HS-27A (cell line): ENCODE measurements at regions not wholly inside any gene's neighbourhood (a gene's known extent, or its start where the extent isn't known, plus 50 kb on each side); places are given as distances from the start of the nearest gene placed in this dataset.

Experiments
- DNase-seq: peaks from one replicate; pipeline ENCODE4 v3.0.0-alpha.2; 2012; ENCODE audit warnings: low read depth, missing footprints

- DNase-seq: no peak
Measured at GRCh38 chr4:3704669-3705068, 61.5 kb upstream of the ADRA2C start.

- no peak for DNase-seq
Measured at GRCh38 chr4:3703677-3704521, 62.3 kb upstream of the ADRA2C start.

DNA sequence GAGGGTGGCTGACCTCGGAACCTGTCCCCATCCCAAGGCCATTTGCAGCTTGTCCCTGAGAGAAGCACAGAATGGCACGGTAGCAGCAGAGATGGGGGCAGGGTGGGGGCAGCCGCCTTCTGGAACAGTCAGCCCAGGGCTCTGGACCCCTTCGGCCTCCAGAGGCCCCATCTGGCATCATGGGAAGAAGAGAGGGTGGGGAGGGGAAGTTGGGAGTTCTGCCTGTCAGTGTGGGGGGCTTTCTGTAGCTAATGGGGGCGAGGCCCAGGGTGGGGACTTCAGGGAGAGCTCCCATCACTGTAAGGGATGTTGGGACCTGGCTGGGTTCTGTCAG is 62.9 kb upstream of the ADRA2C start:
- no peak for DNase-seq

GRCh38 chr4:3702561-3703221 is 63.5 kb upstream of the ADRA2C start:
- no peak for DNase-seq

- DNase-seq: no peak
Measured at GRCh38 chr4:3701736-3702560, 64.2 kb upstream of the ADRA2C start.

DNA sequence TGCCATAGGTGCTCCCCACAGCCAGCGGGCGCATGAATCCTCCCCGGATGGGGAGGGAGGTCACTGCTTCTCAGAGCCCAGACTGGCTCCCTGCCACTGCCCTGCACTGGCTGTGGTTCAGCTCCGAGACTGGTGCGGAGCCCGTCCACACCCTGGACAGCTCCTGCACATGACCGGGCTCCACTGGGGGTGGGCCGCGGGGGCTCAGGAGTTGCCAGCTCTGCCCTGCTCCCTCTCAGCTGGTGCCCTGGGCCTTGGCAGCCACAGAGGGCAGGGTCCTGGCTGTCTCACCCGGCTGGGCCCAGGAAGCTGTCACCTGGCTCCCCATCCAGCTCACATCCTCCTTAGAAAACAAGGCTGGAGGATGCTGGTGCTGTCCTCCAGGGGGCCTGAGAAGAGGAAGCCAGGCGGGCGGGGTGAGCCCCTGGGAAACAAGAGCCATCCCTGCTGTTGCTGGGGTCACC is 64.9 kb upstream of the ADRA2C start:
- no peak for DNase-seq

DNA sequence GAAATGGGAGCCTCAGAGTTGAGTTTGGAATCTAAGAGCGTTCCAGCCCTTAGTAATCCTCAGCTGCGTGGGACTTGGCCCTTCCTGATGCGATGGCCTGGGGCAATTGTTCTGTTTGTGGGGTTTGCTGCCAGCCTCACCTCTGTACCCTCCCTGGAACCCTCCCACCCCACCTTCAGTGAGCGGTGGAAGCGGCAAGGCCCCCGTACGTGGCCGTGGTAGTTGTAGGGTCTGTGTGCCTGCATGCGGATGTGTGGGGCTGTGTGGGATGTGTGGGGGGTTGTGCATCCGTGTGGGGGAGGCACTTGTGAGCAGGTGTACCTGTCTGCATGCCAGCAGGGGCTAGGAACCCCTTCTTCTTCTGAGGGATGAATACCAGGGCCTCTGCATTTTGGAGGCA is 65.4 kb upstream of the ADRA2C start:
- DNase-seq: no peak

DNA sequence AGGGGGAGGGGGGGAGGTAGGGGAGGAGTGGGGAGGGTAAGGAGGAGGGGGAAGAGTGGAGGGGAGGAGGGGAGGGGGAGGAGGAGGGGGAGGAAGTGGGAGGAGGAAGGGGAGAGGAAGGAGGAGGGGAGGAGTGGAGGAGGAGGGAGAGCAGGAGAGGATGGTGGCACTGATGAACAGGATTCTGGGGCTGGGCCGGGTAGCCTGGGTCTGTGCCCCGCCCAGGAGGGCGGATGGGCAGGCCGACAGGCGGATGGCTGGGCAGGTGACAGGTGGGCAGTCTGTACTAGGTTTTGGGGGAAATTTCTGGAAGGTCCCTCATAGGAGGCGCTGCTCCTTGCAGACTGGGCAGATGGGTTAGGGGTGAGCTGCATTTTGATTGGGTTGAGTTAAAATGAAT is 66.0 kb upstream of the ADRA2C start:
- DNase-seq: no peak

DNA sequence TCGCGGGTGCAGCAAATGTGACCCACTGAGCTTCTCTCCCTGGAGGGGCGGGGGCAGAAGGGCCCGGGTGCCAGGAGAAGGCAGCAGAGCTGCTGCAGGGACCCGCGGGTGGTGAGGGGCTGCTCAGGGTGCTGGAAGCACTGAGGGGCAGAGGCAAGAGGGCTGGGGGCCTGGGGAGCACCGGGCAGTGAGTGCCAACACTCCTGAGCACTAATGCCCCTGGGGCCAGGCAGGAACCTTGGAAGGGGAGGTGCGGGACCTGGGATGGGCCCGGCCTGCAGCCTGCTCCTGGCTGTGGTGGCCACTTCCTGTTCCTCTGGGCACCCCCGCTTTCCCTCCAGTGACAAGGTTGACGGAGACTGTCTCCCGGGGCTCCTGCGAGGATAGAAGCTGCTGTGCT is 66.5 kb upstream of the ADRA2C start:
- DNase-seq: no peak

DNA sequence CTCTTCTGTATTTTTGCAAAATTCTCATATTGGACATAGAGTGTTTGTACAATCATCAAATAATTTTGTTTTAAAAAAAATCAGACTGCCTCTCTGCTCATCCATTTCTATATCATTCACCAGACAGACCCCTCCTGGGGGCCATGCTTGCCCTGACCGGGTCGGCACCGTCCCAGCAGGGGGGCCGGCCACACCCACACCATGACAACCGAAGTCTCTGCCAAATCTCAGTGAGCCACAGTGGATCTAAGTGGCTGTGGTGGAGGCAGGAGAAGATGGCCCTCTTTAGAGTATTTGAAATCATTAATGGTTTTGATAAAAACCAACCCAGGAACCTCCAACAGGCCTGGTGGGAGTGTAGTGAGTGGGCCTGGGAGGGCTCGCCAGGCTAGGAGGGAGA is 66.9 kb upstream of the ADRA2C start:
- DNase-seq: no peak

- no peak for DNase-seq
Measured at GRCh38 chr4:3697033-3697432, 69.2 kb upstream of the ADRA2C start.

- no peak for DNase-seq
Measured at GRCh38 chr4:3690551-3691152, 75.5 kb upstream of the ADRA2C start.

- DNase-seq: no peak
Measured at GRCh38 chr4:3689576-3690550, 76.3 kb upstream of the ADRA2C start.

DNA sequence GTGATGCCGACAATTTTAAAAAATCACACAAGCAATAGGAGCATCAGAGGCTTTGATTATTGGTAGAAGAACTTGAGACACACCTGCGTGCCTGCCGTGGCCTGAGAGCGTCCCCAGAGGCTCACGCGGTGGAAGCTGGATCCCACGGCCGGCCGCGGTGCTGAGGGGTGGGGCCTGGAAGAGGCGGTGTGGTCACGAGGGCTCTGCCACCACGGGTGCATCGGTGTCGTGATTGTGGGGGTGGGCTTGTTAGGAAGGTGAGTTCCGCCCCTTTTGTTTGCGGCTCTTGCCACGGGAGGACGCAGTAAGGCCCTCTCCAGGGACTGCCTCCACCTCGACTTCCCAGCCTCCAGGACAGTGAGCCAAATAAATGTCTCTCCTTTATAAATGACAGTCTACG is 77.2 kb upstream of the ADRA2C start:
- no peak for DNase-seq

DNA sequence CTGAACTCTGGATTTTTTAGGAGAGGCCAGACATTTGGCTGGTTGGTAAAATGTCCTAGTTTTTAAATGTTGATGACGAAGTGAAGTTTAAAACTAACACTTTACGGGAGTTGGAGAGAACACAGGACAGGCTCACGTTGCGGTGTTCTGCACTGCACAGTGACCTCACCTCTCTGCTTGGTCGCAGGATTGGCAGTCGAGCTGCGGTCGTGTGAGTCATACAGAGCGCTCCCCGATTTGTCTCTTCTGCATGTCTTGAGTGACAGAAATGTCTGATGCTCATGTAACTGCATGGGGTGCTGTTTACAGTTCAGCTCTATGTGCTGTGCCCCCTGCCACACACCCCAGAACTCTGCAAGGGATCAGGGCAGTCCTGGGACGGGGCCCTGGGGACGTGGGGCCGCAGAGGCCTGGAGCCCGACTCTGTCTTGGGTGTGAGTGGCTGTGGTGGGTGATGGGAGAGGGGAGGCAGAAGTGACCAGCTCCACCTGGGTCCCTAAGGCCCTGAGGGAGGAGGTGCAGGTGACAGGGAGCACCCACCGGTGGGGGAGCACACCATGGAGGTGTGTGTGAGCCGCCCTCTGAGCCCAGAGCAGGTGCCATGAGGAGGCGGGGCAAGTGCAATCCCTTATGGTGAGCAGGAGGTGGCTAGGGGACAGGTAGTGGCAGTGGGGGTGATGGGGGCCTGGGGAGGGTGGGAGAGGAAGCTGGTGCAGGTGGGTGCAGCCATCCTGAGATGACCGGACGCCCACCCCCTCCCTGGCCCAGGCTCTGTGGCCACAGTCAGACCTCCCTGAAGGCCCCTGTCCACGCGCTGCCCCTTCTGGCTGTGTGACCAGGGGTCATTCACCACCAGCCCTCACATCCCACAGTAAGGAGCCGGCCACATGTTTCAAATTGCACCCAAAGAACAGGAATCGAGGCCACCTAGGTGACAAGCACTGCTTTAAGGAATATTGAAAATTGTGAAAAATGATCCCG is 77.9 kb upstream of the ADRA2C start:
- DNase-seq: no peak

GRCh38 chr4:3687538-3687937 is 78.6 kb upstream of the ADRA2C start:
- DNase-seq: no peak

DNA sequence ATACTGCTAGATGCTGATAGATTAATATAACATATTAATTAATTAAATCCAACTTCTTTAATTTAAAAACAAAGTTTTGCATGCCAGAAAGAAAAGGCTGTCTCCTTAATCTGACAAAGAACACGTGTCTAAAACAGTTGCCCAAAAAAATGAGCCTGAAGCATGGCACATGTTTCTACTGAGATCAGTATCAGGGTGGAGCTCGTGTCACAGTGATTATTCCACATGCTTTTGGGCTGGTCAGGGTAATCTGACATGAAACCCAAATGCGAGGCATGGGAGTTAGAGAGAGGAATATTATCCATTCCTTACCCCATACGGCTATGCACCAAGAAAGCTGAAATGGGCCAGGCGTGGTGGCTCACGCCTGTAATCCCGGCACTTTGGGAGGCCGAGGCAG is 79.4 kb upstream of the ADRA2C start:
- DNase-seq: no peak

GRCh38 chr4:3685081-3685645 is 81.0 kb upstream of the ADRA2C start:
- DNase-seq: no peak

DNA sequence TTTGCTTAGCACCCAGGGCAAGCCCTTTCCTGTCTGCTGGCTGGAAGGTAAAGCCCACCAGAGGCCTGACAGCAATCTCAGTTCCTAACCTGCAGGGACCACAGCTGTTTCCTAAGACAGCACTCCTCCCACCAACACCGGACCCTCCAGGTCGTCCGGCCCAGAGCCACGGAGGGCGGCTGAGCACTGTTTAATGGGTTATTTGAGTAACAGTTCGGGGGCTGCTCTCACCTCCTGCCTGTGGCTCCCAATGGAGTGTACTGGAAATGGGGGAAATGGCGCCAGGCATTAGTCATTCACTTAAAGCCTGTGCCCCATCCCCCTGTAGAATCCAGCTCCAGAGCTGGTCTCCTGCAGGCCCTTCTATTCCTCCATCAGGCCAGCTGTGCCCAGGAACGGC is 81.6 kb upstream of the ADRA2C start:
- no peak for DNase-seq
